ENCODE measurements at regions not wholly inside any gene's neighbourhood (a gene's known extent, or its start where the extent isn't known, plus 50 kb on each side); places are given as distances from the start of the nearest gene placed in this dataset.

DNA sequence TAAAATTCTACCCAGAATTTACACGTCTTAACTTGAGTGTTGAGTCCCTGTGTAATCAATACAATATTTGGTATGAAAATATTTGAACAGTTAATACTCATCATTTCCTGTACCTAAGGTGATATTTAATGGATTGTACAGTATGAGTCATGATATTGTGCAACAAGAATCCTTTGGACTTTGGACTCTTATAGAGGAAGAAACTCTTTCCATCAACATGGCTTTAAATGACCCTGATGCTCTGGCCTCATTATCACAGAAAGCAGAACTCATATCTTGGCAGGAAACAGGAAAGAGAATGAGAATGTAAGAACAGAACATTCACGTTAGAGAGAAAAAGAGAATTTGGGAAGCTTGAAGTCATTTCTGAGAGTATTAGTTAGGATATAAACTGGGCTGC is 168.8 kb upstream of the B3GALT2 start:
- Histone ChIP-seq H3K36me3 (no peaks in the 10 kb centered on the region), H3K27me3 (no peaks in the 10 kb centered on the region), H3K4me3 (ENCODE audit: low read depth, low read length) (no peak overlapping the region), H3K9me3 (no peaks in the 10 kb centered on the region), H3K4me1 (no peaks in the 10 kb centered on the region)
- TF ChIP-seq, protein P1, sequence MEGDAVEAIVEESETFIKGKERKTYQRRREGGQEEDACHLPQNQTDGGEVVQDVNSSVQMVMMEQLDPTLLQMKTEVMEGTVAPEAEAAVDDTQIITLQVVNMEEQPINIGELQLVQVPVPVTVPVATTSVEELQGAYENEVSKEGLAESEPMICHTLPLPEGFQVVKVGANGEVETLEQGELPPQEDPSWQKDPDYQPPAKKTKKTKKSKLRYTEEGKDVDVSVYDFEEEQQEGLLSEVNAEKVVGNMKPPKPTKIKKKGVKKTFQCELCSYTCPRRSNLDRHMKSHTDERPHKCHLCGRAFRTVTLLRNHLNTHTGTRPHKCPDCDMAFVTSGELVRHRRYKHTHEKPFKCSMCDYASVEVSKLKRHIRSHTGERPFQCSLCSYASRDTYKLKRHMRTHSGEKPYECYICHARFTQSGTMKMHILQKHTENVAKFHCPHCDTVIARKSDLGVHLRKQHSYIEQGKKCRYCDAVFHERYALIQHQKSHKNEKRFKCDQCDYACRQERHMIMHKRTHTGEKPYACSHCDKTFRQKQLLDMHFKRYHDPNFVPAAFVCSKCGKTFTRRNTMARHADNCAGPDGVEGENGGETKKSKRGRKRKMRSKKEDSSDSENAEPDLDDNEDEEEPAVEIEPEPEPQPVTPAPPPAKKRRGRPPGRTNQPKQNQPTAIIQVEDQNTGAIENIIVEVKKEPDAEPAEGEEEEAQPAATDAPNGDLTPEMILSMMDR (IDR thresholded peaks at IDR 0.05; ENCODE audit: low read depth, low read length), result no peak
- no peak for DNase-seq

DNA sequence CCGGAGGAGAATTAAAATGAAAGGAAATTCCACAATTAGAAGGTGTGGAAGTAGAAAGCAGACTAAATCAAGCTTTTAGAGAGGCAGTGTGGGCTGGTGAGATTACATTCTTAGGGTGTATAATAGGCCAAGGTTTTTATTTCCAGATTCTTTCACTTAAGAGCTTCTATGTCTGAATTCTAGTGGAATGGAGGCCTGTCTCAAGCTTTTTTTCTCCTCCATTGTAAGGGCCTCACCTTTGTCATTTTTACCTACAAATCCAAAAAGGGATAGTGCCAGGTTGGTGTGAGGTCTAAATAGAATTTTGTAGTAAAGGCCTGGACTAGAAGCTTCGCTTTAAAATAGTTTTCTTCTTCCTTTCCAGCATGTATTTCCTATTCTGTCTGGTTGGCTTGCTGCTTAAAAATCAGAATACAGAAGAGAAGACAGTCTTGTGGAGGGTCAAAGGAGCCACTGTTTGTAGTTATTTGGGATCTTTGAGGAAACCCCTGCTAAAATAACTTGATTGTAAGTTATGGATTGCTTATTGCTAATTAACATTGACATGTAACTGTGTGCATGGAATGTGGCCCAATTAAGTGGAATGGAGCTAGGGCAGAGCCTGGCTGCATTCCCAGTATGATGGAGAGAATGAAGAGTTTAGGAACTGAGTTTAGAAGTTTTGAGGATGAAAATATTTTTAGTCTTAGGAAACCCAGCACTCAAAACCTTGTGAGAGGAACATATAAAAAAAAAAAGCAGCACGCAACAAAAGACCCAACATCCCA is 162.5 kb upstream of the B3GALT2 start:
- H3K4me1 ChIP-seq, result no peaks in the 10 kb centered on the region
- no peak overlapping the region for H3K4me3 ChIP-seq (ENCODE audit: low read depth, low read length)
- H3K36me3 ChIP-seq, result no peaks in the 10 kb centered on the region
- H3K9me3 ChIP-seq, result no peaks in the 10 kb centered on the region
- no peak for DNase-seq
- H3K27me3 ChIP-seq, result no peaks in the 10 kb centered on the region
- TF ChIP-seq, protein P1 (IDR thresholded peaks at IDR 0.05; ENCODE audit: low read depth, low read length), result no peak

DNA sequence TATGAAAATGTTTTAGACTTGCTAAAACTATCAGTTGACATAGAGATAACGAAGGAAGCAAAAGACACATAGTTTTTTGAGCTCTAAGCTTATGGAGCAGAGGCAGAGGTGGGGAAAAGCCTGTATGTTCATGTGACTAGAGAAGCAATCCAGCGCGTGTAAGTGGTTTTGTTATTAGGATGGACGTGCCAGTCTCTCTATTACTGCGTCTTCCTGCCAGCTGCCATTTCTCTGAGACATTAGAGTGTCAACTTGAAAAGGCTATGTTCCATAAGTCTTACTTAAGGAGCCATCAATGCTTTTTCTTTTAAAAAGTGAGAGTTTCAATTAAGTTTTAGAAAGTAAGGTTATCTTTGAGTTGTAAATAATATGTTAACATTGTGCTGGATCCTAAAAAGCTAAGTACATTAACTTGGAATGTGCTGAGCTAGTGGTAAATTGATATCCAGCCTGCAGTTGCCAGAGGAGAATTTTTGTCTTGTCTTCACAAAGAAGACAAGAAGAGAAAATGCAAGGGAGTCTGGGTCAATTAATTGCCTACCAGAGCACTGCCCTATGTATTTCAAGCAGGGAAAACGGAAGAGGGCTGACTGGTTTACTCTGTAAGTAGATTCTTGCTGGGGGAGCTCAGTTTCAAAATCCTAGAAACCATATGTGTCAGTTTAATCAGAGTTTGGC is 161.8 kb upstream of the B3GALT2 start:
- TF ChIP-seq, protein P1 (IDR thresholded peaks at IDR 0.05; ENCODE audit: low read depth, low read length), result no peak
- Histone ChIP-seq H3K4me3 (ENCODE audit: low read depth, low read length) (no peak overlapping the region), H3K27me3 (no peaks in the 10 kb centered on the region), H3K36me3 (no peaks in the 10 kb centered on the region), H3K4me1 (no peaks in the 10 kb centered on the region), H3K9me3 (no peaks in the 10 kb centered on the region)
- DNase-seq, result no peak

DNA sequence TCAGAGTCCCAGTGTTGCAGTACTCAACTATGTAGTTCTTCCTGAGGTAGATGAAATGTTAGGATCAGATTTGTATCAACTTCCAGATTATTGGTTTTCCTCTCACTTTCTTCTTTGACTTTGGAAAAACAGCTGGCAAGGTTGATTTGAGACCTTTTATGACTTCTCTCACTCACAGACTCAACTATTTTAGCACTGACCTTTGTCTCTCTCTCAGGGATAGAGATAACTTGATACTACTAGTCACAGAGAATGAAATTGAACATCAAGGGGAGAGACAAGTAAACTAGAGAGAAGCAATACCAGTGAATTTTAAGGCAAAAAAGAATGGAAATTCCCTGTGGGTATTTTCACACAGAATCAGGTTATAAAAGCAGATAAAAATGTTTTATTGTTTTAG is 159.7 kb upstream of the B3GALT2 start:
- Histone ChIP-seq H3K4me1 (no peaks in the 10 kb centered on the region), H3K4me3 (ENCODE audit: low read depth, low read length) (no peak overlapping the region), H3K27me3 (no peaks in the 10 kb centered on the region), H3K9me3 (no peaks in the 10 kb centered on the region), H3K36me3 (no peaks in the 10 kb centered on the region)
- TF ChIP-seq, protein P1 (IDR thresholded peaks at IDR 0.05; ENCODE audit: low read depth, low read length), result no peak
- no peak for DNase-seq

DNA sequence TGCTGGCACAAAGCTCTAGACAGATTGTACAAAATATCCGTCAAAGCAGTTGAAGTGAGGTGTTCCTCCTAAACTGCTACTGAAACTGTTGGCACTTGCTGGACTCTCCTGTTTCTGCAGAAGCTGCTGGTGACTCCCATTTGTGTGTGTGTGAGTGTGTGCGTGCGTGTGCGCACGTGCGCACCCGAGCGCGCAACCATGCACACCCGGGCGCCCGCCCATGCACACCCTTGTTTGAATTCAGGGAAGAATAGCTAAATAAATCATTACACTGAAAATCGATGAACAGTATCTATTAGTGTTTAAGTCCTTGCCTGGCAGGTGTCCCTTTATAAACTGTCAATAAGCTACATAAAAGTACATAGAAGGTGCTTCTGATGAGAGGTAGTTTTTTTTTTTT is 156.4 kb upstream of the B3GALT2 start:
- DNase-seq, result no peak
- TF ChIP-seq, protein P1 (IDR thresholded peaks at IDR 0.05; ENCODE audit: low read depth, low read length), result no peak
- Histone ChIP-seq H3K36me3 (no peaks in the 10 kb centered on the region), H3K4me1 (no peaks in the 10 kb centered on the region), H3K9me3 (no peaks in the 10 kb centered on the region), H3K27me3 (no peaks in the 10 kb centered on the region), H3K4me3 (ENCODE audit: low read depth, low read length) (no peak overlapping the region)

DNA sequence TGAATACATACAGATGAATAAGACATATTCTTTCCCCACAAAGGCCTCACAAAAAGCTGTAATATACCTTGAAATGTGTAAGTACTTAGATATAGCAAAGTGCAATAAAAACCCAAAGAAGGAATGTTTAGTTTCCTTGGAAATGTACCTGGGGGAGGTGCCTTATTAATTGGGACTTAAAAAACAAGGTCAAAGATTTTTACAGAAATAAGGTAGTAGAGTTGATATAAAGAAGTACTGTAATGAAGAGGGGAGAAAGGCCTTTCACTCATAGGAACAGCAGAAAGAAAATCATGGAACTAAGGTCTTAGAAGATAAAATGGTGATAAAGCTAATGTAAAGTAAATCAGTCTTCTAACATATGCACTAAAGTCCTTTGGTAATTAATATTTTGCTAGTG is 153.9 kb upstream of the B3GALT2 start:
- no peaks in the 10 kb centered on the region for H3K9me3 ChIP-seq
- H3K36me3 ChIP-seq, result no peaks in the 10 kb centered on the region
- DNase-seq, result no peak
- H3K27me3 ChIP-seq, result no peaks in the 10 kb centered on the region
- no peaks in the 10 kb centered on the region for H3K4me1 ChIP-seq
- H3K4me3 ChIP-seq (ENCODE audit: low read depth, low read length), result no peak overlapping the region
- TF ChIP-seq, protein P1 (IDR thresholded peaks at IDR 0.05; ENCODE audit: low read depth, low read length), result no peak
